DND-41 (cell line): ENCODE measurements at regions not wholly inside any gene's neighbourhood (a gene's known extent, or its start where the extent isn't known, plus 50 kb on each side); places are given as distances from the start of the nearest gene placed in this dataset.

Experiments
- ATAC-seq: fragments of 200-7000 bp; cut with Tn5 transposase; 3 replicates; pipeline ENCODE4 v1.9.1; 2021; ENCODE audit warnings: low read depth; ENCODE audit not compliant: insufficient read depth
- DNase-seq: peaks from one replicate; pipeline ENCODE4 v3.0.0-alpha.2; 2020
- H2AFZ ChIP-seq: 2 replicates; pipeline ENCODE4 v1.6.0; 2012; ENCODE audit warnings: low read depth, low read length
- H3K27ac ChIP-seq: 2 replicates; pipeline ENCODE4 v1.5.1; 2012; ENCODE audit warnings: low read length, inconsistent platforms
- H3K27me3 ChIP-seq: fragments of 200-600 bp; sonication (generic); 2 replicates; pipeline ENCODE4 v1.6.0; 2012; ENCODE audit warnings: low read length, mild to moderate bottlenecking, inconsistent platforms; ENCODE audit not compliant: insufficient read depth, poor library complexity
- H3K36me3 ChIP-seq: 2 replicates; pipeline ENCODE4 v1.5.1; 2012; ENCODE audit warnings: low read length, inconsistent platforms; ENCODE audit not compliant: insufficient read depth
- H3K4me1 ChIP-seq: 2 replicates; pipeline ENCODE4 v1.5.1; 2012; ENCODE audit warnings: mild to moderate bottlenecking, low read length; ENCODE audit not compliant: insufficient read depth
- H3K4me2 ChIP-seq: 2 replicates; pipeline ENCODE4 v1.6.0; 2012; ENCODE audit warnings: mild to moderate bottlenecking, moderate library complexity, low read length, inconsistent platforms; ENCODE audit not compliant: insufficient read depth
- H3K4me3 ChIP-seq, 2 experiments: fragments of 200-600 bp in 1 of 2; shearing (Covaris generic) in 1 of 2; 2 replicates each; pipeline ENCODE4 v1.5.1; 2012 to 2016; ENCODE audit warnings: inconsistent platforms in 2 of 2, low read length in 2 of 2, mild to moderate bottlenecking in 2 of 2, low read depth in 1 of 2, moderate library complexity in 1 of 2
- H3K79me2 ChIP-seq: 2 replicates; pipeline ENCODE4 v1.6.0; 2012; ENCODE audit warnings: low read length, inconsistent platforms; ENCODE audit not compliant: insufficient read depth
- H3K9ac ChIP-seq: 2 replicates; pipeline ENCODE4 v1.6.0; 2012; ENCODE audit warnings: low read depth, mild to moderate bottlenecking, inconsistent platforms, low read length, moderate library complexity
- H3K9me3 ChIP-seq: 2 replicates; pipeline ENCODE4 v1.5.1; 2012; ENCODE audit warnings: low read length, moderate library complexity, mild to moderate bottlenecking, inconsistent platforms; ENCODE audit not compliant: insufficient read depth, severe bottlenecking
- H4K20me1 ChIP-seq: 2 replicates; pipeline ENCODE4 v1.6.0; 2012; ENCODE audit warnings: low read length; ENCODE audit not compliant: insufficient read depth
- CTCF ChIP-seq: IDR thresholded peaks from 2 replicates; pipeline ENCODE4 v1.5.1; 2012; ENCODE audit warnings: borderline replicate concordance, low read length, moderate library complexity, mild to moderate bottlenecking; ENCODE audit not compliant: poor library complexity, severe bottlenecking; ENCODE audit errors: extremely low read depth
- EZH2 ChIP-seq: IDR thresholded peaks from 3 replicates; pipeline ENCODE4 v1.6.1; 2012; ENCODE audit warnings: borderline replicate concordance, low read depth, mild to moderate bottlenecking, moderate library complexity, low read length, inconsistent platforms; ENCODE audit not compliant: severe bottlenecking

GRCh38 chr13:91115776-91116175 lies 231.7 kb upstream of the MIR17HG start:
- ATAC-seq: no peak

GRCh38 chr13:91117351-91117750 lies 230.1 kb upstream of the MIR17HG start:
- Histone ChIP-seq H3K27me3 (no peaks in the 10 kb centered on the region), H3K36me3 (no peaks in the 10 kb centered on the region), H3K79me2 (no peaks in the 10 kb centered on the region), H3K9ac (no peak overlapping the region), H2AFZ (no peak overlapping the region), H3K4me2 (no peak overlapping the region), H3K4me1 (no peaks in the 10 kb centered on the region), H4K20me1 (no peaks in the 10 kb centered on the region), H3K9me3 (no peaks in the 10 kb centered on the region), H3K27ac (no peak overlapping the region), H3K4me3 (no peak overlapping the region)
- no peak for ATAC-seq
- no peak for DNase-seq
- TF ChIP-seq CTCF: no peak
- no peak for TF ChIP-seq EZH2

More at GRCh38 chr13:91115776-91116175, 231.7 kb upstream of the MIR17HG start:
- Histone ChIP-seq H3K27ac (no peak overlapping the region), H3K27me3 (no peaks in the 10 kb centered on the region), H3K36me3 (no peaks in the 10 kb centered on the region), H4K20me1 (no peaks in the 10 kb centered on the region), H3K9me3 (no peaks in the 10 kb centered on the region), H3K79me2 (no peaks in the 10 kb centered on the region), H3K4me3 (no peak overlapping the region), H2AFZ (no peak overlapping the region), H3K9ac (no peak overlapping the region), H3K4me1 (no peaks in the 10 kb centered on the region), H3K4me2 (no peak overlapping the region)
- no peak for TF ChIP-seq CTCF
- no peak for TF ChIP-seq EZH2
- no peak for DNase-seq

- Histone ChIP-seq H3K79me2 (no peaks in the 10 kb centered on the region), H3K4me1 (no peaks in the 10 kb centered on the region), H2AFZ (no peak overlapping the region), H3K27ac (no peak overlapping the region), H3K36me3 (no peaks in the 10 kb centered on the region), H3K9ac (no peak overlapping the region), H3K4me2 (no peak overlapping the region), H3K27me3 (no peaks in the 10 kb centered on the region), H4K20me1 (no peaks in the 10 kb centered on the region), H3K4me3 (no peak overlapping the region), H3K9me3 (no peaks in the 10 kb centered on the region)
- ATAC-seq (no peak), DNase-seq (no peak)
- no peak for TF ChIP-seq CTCF
- no peak for TF ChIP-seq EZH2
These were observed 227.8 kb upstream of the MIR17HG start for GRCh38 chr13:91119643-91120042.

- TF ChIP-seq EZH2: no peak
- TF ChIP-seq CTCF: no peak
- H3K4me2 ChIP-seq: no peak overlapping the region
- ATAC-seq: no peak
- H3K27ac ChIP-seq: no peak overlapping the region
- H3K9me3 ChIP-seq: no peaks in the 10 kb centered on the region
- H3K27me3 ChIP-seq: no peaks in the 10 kb centered on the region
- H3K79me2 ChIP-seq: no peaks in the 10 kb centered on the region
- H3K4me3 ChIP-seq: no peak overlapping the region
- H3K9ac ChIP-seq: no peak overlapping the region
- no peaks in the 10 kb centered on the region for H3K4me1 ChIP-seq
- H3K36me3 ChIP-seq: no peaks in the 10 kb centered on the region
- DNase-seq: no peak
- H2AFZ ChIP-seq: no peak overlapping the region
- H4K20me1 ChIP-seq: no peaks in the 10 kb centered on the region
These were observed 224.7 kb upstream of the MIR17HG start for GRCh38 chr13:91122766-91123165.
